Erythroblast (primary cell): ENCODE measurements at regions not wholly inside any gene's neighbourhood (a gene's known extent, or its start where the extent isn't known, plus 50 kb on each side); places are given as distances from the start of the nearest gene placed in this dataset.

Experiments used
- GATA1 ChIP-seq: IDR thresholded peaks from 2 replicates; pipeline ENCODE4 v1.6.1; 2011; ENCODE audit warnings: low read depth, mild to moderate bottlenecking, control low read depth, low read length, moderate library complexity
- POLR2A ChIP-seq: IDR thresholded peaks from 2 replicates; pipeline ENCODE4 v1.6.1; 2011; ENCODE audit warnings: mild to moderate bottlenecking, low read length

DNA sequence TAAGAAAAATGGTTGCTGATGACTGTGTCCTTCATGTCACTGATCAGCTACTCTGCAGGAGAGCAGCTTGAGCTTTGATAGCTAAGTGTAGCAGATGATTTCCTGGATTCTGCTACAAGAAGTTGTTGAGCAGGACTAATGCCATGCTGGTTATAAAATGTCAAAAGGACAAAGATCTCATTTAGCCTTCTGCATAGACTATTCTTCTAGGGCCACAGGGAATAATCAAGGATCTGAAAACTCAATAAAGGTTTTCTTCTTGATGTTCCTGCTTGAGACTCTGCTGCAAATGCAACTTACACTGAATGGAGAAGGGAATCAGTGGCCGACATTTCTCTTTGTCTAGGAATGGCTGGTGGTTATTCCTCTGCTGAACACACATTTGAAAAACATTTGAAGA, 360.3 kb upstream of the PTCHD4 start:
- TF ChIP-seq POLR2A (no peak), GATA1 (no peak)
